Hippocampal formation (tissue), 2 donors: ENCODE measurements at regions not wholly inside any gene's neighbourhood (a gene's known extent, or its start where the extent isn't known, plus 50 kb on each side); places are given as distances from the start of the nearest gene placed in this dataset.

ENCODE experiments used
- DNase-seq, 2 donors: peaks; one replicate each; lab custom pipeline; 2025; lab: John Stamatoyannopoulos, UW

DNA sequence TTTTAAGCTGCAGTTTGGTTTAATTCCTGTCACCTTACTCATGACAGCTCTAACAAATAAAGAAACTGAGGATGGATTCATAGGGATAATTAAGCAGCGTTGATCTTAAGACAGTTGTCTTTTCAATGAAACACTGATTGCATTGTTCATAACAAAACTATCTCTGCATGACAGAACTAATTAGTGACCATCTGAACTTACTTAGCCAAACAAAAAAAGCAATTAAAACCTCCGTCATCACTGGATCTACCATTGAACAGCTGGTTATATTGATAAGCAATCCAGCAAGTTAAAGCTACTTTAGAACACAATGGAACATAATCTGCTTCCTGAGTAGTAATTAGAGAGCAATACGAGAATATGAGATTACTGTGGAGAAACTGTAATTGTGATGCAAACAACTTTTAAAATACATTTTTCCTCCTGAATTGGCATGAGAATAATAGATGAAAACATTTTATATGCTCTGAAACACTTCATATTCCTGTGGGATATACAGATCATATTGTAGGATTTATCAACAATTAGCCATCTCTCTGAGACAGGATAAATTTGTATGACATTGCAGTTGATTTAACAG lies 2576.8 kb downstream of the PCDH7 start:
- DNase-seq = no peak

DNA sequence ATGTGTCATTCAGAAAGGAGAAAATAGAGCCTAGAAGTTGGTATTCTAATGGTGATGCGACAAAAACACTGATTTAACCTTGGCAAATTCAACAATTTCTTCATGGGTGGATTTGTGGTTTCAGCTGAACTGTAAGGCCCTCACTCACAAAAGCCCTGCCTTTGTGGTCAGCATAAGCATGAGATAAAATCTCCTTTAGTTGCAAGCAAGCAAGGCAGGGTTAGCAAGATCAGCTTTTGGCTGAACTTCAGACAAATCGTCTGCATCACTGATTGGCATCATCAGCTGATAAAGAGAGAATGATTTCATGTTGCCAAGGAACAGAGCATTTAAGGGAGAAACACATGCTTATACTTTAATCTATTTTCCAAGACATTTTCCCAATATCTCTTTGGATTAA lies 2582.2 kb downstream of the PCDH7 start:
- DNase-seq = no peak

DNA sequence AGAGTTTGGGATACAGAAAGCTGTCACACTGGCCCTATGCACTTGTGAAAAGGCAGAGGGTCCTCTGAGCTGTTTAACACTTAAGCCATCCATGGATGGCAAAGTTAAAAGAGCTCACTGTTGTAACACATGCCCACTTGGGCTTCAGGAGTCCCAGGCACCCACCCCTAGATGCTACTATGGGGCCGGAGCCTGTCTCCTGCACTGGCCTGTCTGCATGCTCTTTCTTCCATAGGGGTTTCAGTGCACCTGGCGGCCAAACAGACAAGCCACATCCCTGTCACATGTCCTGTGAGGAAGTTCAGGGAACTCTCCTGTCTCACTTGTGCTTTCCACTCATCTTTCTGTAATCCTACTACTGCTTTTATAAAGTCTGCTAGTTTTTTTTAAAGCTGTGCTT lies 2586.0 kb downstream of the PCDH7 start:
- DNase-seq = no peak

DNA sequence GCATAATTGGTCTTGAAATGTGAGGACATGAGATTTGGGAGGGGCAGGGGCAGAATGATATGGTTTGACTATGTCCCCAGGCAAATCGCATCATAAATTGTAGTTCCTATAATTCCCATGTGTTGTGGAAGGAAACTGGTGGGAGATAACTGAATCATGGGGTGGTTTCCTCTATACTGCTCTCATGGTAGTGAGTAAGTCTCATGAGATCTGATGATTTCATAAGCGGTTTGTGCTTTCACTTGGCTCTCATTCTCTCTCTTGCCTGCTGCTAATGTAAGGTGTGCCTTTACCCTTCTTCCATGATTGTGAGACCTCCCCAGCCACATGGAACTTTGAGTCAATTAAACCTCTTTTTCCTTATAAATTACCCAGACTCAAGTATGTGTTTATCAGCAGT lies 2595.9 kb downstream of the PCDH7 start:
- DNase-seq = no peak

DNA sequence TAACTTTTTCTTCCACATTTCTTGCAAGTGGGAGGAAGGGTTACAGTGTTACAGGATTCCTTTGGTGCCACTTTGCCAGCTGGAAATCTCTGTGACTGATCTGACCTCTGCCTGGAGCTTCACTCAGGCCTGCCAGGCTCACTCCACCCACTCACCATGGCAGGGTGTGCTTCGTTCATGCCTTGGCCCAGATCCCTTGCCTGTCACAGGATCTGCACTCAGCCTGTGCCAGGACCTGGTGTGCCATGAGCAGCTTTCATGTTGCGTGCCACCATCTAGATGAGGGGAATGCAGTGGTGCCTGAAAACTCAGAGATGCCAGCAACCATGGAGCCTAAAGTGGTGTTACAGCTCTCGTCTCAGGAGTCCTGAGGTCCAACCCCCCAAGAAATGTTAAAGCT lies 2596.4 kb downstream of the PCDH7 start:
- DNase-seq = no peak

DNA sequence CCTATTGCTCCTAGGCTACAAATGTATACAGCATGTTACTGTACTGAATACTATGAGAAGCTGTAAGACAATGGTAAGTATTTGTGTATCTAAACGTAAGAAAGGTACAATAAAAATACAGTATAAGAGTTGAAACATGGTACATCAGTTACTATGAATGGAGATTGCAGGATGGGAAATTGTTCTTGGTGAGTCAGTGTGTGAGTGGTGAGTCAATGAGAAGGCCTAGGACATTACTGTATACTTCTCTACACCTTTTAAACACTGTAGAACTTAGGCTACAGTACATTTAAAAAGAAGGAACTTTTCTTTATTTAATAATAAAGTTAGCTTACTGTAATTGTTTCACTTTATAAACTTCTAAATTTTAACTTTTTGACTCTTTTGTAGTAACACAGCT lies 2603.2 kb downstream of the PCDH7 start:
- DNase-seq = no peak

DNA sequence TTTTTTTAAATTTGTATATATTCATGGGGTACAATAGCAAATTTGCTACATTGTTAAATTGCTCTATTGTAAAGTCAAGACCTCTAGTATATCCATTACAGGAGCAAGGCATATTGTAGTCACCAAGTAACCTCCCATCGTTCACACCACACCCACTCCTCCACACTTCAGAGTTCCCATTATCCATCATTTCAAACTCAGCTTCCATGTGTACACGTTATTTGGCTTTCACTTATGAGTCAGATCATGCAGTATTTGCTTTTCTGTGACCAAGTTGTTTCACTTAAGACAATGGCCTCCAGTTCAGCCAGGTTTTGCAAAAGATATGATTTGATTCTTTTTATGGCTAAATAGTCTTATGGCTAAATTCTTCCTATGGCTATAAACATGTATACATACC lies 2614.2 kb downstream of the PCDH7 start:
- no peak for DNase-seq

DNA sequence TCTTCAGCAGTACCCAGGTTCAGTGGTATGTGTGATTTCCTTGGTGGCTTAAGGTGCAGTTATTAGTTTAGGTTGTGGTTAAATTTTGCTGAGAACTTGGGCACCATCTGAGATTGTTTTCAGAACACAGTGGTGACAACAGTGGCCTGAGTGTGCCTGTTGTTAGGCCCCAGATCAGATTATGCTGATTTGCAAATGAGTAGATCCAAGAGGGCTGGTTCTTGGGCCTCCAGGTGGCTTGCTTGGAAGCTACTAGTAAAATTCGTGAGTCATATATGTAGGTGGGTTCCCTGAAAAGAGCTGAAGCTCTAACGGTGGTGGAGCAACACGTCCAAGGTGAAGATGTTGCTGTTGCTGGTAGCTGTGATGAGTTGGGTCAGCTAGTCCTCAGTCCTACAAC lies 2619.6 kb downstream of the PCDH7 start:
- no peak for DNase-seq

DNA sequence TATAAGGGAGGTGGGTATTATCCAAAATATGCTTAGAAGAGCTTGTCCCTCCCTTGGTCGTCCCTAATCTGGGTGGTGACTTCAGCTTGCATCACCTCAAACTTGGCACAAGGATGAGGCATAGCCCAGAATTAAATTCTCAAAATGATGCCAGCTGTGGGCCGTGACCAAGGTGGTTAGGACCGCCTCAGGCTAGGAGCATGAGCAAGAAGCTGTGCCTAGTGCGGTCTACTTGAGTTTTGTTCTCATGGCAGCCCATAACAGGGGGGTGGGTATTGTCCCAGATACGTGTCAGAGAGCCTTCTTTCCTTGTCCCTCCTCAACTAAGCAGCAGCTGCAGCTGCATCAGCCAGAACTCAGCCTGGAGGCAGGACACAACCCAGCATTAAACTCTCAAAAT lies 2620.0 kb downstream of the PCDH7 start:
- DNase-seq = no peak

DNA sequence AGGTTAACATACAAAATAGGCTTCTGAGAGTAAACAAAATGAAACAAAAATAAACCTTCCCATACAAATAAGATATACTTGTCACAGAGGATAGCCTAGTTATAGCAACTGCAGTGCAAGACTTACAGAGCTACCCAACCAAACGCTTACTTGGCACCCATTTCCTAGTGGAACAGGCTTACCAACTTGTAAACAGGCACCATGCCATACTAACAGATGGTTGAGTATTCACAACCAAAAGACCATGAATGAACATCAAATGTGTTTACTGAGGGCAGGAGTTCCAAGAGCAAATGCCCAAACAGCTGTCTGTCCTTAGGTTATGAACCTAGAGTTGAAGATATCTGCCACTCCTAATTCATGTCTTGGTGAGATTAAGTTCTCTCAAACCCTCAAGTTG lies 2629.2 kb downstream of the PCDH7 start:
- no peak for DNase-seq

DNA sequence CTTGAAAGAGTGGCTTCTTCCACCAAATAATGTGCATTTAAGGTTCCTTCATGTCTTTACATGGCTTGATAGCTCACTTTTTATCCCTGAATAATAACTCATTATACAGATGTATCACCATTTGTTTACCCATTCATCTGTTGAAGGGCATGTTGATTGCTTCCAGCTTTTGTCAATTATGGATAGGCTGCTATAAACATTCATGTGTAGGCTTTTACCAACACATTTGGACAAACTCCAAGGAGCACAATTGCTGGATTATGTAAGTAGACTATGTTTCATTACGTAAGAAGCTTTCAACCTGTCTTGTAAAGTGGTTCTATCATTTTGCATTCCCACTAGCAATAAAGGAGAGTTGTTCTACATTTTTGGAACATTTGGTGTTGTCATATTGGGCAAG lies 2637.0 kb downstream of the PCDH7 start:
- DNase-seq = no peak

DNA sequence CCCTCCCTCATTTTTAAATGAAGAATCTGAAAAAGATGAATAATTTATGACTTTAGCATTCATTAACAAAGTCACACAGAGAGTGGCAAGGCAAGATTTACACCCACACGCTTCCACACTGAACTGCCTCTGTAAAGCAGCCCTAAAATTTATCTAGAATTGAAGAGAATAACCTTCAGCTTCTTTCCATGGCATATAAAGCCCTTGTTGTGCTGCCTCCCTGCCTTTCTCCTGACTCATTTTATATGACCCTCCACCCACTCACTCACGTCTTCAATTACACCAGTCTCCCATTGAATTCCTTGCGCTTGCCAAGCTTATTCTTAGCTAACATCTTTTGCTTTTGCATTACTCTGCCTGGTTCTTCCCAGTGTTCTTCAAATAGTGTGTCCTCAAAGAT lies 2649.3 kb downstream of the PCDH7 start:
- no peak for DNase-seq

DNA sequence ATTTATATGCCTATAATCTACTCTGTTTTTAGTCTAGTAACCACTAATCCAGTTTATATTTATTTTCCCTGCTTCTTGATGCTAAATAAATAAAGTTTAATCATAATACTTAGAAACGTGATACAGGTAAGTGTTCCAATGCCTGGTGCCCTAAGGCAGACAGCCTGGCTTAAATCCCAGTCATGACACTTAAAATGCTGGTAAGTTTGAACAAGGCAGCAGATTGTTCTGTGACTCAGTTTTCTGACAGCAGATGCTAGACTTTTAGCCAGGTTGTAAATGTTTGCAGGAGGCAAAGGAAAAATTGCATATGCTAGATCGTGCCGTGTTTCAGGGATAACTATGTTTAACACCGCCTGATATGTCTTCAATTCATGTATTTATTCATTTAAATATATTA lies 2661.6 kb downstream of the PCDH7 start:
- no peak for DNase-seq

DNA sequence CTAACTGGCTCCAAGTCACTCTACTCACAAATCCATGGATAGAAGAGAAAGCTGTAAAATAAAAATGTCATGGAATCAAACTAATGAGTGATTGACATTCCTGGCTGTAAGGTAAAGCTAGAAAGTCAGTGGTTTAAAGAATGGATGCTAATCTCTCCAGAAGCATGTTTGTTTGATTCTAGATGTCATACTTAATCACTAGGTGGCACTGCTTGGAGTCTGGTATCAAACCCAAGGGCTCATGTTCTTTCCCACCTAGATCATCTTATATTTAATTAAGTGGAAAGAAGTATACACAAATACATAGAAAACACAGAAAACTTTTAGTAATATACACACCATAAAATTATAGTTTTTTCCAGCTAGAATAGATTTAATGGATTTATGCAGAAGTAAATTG lies 2666.6 kb downstream of the PCDH7 start:
- no peak for DNase-seq

DNA sequence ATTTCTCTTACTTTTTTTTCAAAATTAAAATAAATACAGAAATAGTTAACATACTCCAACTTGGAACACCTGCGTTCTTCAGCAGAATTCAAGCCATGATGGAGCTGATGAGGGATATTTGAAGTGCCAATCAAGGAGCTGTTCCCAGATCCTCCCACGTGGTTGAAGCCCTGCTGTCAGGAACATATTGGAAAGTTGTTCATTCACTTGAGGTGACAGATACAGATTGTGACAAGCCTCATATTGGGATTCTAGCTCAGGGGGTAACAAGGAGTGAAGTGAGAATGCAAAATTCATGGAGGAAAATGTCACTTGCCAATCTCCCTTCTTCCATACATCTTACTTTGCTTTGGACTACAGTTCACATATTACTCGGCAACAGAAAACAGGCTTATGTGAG lies 2670.8 kb downstream of the PCDH7 start:
- no peak for DNase-seq

DNA sequence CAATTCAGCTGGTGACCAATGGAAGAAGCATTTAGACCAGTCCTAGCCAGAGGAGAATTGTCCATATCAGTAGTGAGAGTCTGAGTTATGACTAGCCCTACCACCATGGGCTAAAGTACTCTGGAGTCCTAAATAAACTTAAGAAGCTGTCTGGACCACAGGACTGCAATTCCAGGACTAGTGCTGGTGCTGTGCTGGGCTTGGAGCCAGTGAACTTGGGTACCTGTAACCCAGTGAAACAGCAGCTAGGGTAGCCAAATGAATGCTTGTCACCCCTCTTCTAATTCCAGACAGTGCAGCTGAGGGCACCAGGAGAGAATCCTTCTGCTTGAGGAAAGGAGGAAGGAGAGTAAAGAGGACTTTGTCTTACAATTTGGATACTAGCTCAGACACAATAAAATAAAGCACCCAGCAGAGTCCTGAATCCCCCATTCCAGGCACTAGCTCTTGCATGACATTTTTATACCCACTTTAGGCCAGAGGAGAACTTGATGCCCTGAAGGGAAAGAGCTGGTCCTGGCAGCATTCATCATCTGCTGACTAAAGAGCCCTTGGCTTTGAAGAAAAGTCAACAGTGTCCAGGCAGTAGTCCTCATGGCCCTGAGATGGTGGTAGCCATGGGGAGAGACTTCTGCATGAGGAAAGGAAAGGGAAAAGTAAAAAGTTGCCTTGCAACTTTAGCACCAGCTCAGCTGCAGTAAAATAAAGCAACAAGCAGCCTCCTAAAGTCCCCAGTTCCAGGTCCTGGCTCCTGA lies 2675.7 kb downstream of the PCDH7 start:
- DNase-seq = no peak

DNA sequence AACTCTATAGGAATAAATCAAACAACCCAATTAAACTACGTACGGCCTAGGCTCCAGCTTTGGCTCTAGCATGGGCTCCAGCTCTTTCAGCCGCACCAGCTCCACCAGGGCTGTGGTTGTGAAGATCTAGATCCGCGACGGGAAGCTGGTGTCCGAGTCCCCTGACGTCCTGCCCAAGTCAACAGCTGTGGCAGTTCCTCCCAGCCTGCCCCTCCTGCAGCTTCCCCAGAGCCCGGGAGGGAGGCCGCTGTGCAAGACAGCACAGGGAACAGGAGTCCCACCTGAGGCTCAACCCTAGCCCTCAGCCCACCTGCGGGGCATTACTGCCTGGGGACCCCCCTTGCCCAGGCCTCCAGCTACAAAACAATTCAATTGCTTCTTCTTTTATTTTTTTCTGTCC lies 2680.3 kb downstream of the PCDH7 start:
- DNase-seq = no peak

DNA sequence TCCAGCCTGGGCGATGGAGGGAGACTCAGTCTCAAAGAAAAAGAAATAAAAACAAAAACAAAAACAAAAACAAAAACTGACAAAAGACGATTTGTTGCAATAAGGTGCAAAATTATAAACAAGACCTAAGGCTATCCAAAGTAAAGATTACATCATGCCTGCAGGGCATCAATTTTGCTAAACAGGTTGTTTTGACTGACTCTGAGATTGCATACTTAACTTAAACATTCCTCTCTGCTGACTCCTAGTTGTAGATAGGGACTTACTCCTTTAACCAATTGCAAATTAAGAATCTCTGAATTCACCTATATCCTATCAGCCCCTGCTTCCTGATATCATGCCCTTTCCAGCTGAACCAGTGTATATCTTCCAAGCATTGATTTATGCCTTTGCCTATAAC lies 2687.3 kb downstream of the PCDH7 start:
- DNase-seq = no peak

DNA sequence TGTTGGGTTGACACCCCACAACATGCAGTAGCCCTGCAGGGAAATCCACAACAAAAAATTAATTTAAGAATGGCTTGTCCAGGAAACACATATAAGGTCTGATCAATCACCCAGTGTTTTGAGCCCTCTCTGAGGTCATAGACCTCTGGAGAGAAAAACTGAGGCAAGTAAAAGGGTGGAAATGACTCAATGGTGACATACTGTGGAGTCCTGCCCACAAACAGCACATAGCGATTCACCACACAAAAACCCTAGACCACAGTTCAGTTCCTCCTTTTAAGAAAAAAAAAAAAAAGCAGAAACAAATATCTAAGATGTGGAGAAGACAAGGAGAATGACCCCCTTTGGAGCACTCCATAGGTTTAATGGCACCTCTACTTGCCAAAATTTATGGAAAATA lies 2691.0 kb downstream of the PCDH7 start:
- no peak for DNase-seq

DNA sequence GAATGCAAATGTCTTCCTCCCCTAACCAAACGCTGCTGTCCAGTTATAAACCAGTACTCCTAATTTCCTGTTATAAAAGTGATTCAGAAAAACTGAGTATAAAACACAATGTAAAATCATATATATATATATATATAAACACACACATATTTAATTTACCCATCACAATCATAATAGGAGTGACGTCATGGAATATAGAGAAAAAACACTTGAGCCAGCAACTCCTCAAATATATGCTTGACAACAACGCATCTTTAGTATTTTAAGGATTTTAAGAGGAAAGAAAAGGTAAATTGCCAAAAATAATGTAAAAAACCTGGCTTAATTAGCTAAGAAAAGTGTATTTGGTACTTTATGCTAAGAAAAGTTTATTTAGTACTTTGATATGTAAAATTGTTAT lies 2701.7 kb downstream of the PCDH7 start:
- DNase-seq = no peak

DNA sequence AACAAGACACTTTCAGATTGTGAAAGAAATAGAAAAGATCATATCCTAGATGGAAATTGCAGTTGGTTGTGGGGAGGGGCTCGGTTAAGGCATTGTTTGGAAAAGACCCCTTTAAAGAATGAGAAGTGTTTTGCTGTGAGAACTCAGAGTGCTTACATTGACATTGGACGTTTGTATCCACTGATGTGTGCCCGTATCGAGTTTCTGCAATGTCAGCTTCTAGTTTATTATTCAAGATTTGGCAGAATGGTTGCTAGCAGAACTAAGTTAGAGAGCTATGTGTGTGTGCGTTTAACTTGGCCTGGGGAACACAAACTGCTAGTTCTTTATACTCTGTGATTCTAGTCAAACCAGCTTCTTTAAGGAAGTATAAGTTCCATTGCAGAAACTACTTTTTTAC lies 2702.5 kb downstream of the PCDH7 start:
- no peak for DNase-seq

DNA sequence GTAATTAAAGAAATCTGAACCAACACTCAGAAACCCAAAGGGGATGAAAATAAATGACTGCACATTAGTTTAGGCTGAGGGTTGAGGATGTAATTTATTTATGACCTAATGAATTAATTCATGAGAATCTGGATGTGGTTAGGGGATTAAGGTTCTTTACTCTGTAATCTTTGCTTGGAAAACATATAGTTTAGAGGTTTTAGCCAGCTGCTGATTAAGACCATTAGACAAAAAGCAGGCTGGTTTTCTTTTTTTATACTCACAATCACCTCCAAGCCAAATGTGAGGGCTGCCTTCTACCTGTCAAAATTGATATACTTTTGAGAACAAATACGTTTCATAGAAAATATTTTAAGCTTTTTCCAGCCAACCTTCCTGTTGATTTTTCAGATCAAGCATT lies 2705.8 kb downstream of the PCDH7 start:
- no peak for DNase-seq

DNA sequence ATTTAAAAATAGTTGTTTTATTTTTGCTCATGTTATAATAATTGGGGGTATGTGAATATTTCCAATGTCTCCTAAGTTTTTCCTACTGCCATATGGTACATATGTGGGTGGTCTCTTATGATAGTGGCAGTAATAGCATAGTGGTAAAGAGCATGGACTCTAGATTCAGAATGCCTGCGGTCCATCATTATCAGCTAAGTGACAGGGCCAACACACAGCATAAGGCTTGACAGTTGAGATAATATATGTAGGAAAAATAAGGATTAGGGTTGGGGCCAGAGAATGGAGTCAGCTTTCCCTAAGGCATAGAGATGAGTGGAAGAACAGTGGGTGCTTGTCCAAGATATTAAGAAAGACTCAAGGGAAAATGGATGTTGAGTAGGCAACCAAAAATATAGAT lies 2707.5 kb downstream of the PCDH7 start:
- DNase-seq = no peak

DNA sequence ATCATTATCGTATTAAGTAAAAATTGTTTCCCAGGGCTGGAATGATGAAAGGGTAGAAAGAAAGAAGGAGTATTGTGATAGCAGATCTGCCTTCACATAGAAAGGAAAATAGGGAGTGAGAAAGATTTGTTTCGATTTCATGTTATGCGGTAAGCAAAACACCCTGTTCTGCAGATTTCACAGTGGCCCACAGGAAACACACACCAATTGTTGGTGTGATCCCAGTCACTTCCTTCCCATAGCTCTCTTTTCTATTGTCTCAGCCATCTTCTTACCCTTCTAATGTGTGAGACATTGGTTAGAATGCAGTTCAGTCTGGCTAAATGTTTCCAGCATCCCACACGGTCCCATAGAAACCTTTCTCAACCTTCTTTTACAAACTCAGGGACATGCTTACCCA lies 2709.8 kb downstream of the PCDH7 start:
- DNase-seq = no peak
